ENCODE measurements at regions not wholly inside any gene's neighbourhood (a gene's known extent, or its start where the extent isn't known, plus 50 kb on each side); places are given as distances from the start of the nearest gene placed in this dataset.

GRCh38 chr10:36148207-36148606 lies 506.1 kb upstream of the FZD8 start:
- DNase-seq: no peak

- no peak for DNase-seq
Observed at GRCh38 chr10:36147529-36147928, 505.4 kb upstream of the FZD8 start.

GRCh38 chr10:36141856-36142560 lies 499.9 kb upstream of the FZD8 start:
- DNase-seq: no peak

- DNase-seq: no peak
Observed at GRCh38 chr10:36129051-36129450, 487.0 kb upstream of the FZD8 start.

- no peak for DNase-seq
Observed at GRCh38 chr10:36126076-36126475, 484.0 kb upstream of the FZD8 start.

GRCh38 chr10:36119455-36119854 lies 477.4 kb upstream of the FZD8 start:
- DNase-seq: no peak

GRCh38 chr10:36118314-36118713 lies 476.2 kb upstream of the FZD8 start:
- no peak for DNase-seq

GRCh38 chr10:36117890-36118289 lies 475.8 kb upstream of the FZD8 start:
- DNase-seq: no peak

GRCh38 chr10:36117231-36117630 lies 475.1 kb upstream of the FZD8 start:
- no peak for DNase-seq

- no peak for DNase-seq
Observed at GRCh38 chr10:36116731-36117130, 474.6 kb upstream of the FZD8 start.

GRCh38 chr10:36116040-36116439 lies 473.9 kb upstream of the FZD8 start:
- no peak for DNase-seq

- no peak for DNase-seq
Observed at GRCh38 chr10:36115364-36115763, 473.3 kb upstream of the FZD8 start.

GRCh38 chr10:36114913-36115312 lies 472.8 kb upstream of the FZD8 start:
- no peak for DNase-seq

- no peak for DNase-seq
Observed at GRCh38 chr10:36114141-36114540, 472.0 kb upstream of the FZD8 start.

- no peak for DNase-seq
Observed at GRCh38 chr10:36111676-36112075, 469.6 kb upstream of the FZD8 start.

- DNase-seq: no peak
Observed at GRCh38 chr10:36110097-36110496, 468.0 kb upstream of the FZD8 start.

- no peak for DNase-seq
Observed at GRCh38 chr10:36109399-36110023, 467.4 kb upstream of the FZD8 start.

- DNase-seq: no peak
Observed at GRCh38 chr10:36097696-36098095, 455.6 kb upstream of the FZD8 start.

GRCh38 chr10:36096576-36096975 lies 454.5 kb upstream of the FZD8 start:
- no peak for DNase-seq

GRCh38 chr10:36094096-36094495 lies 452.0 kb upstream of the FZD8 start:
- DNase-seq: no peak

- DNase-seq: no peak
Observed at GRCh38 chr10:36092116-36092515, 450.0 kb upstream of the FZD8 start.

GRCh38 chr10:36091007-36091406 lies 448.9 kb upstream of the FZD8 start:
- DNase-seq: no peak

GRCh38 chr10:36089790-36090440 lies 447.8 kb upstream of the FZD8 start:
- DNase-seq: no peak

Data from inflammatory macrophage (primary cell).